IMR-90 (cell line): ENCODE measurements at regions not wholly inside any gene's neighbourhood (a gene's known extent, or its start where the extent isn't known, plus 50 kb on each side); places are given as distances from the start of the nearest gene placed in this dataset.

ENCODE experiments used
- ATAC-seq: fragments of 200-7000 bp; cut with Tn5 transposase; 2 replicates; pipeline ENCODE4 v1.9.1; 2020; ENCODE audit warnings: low read depth, mild to moderate bottlenecking, moderate library complexity
- BruUV-seq: library from RNA; stranded (reverse); fragments of 400-500 nt; replicated peaks from 2 replicates; lab custom pipeline; 2021; lab: Mats Ljungman, UMichigan
- CTCF ChIA-PET: fragments of 300-600 bp; formaldehyde crosslinking; extraction: SDS; loops from one replicate; lab custom pipeline; 2021; ENCODE audit warnings: antibody characterized with exemption; lab: Yijun Ruan, JAX
- POLR2A ChIA-PET: fragments of 300-600 bp; sonication (Branson Sonifier 250); formaldehyde crosslinking; loops from one replicate; lab custom pipeline; 2022; ENCODE audit warnings: antibody characterized with exemption; ENCODE audit not compliant: unreplicated experiment; lab: Charles Lee
- DNase-seq: peaks from one replicate; pipeline ENCODE4 v3.0.0; 2013
- H2AFZ ChIP-seq: replicated peaks from 2 replicates; pipeline ENCODE3; 2013; ENCODE audit warnings: low read length, mild to moderate bottlenecking; ENCODE audit not compliant: poor library complexity
- H2AK5ac ChIP-seq: 2 replicates; pipeline ENCODE4 v1.6.1; 2013; ENCODE audit warnings: low read depth, low read length, inconsistent platforms
- H2AK9ac ChIP-seq: replicated peaks from 2 replicates; pipeline ENCODE3; 2013; ENCODE audit warnings: mild to moderate bottlenecking, low read depth, low read length, moderate library complexity; ENCODE audit not compliant: poor library complexity
- H2BK120ac ChIP-seq: 2 replicates; pipeline ENCODE4 v1.6.1; 2013; ENCODE audit warnings: low read depth, low read length, inconsistent platforms
- H2BK15ac ChIP-seq: 3 replicates; pipeline ENCODE4 v1.6.1; 2013; ENCODE audit warnings: low read depth, low read length, inconsistent platforms
- H2BK20ac ChIP-seq: 2 replicates; pipeline ENCODE4 v1.6.1; 2013; ENCODE audit warnings: low read depth, mild to moderate bottlenecking, inconsistent platforms, low read length, moderate library complexity
- H2BK5ac ChIP-seq: 2 replicates; pipeline ENCODE4 v1.6.1; 2013; ENCODE audit warnings: mild to moderate bottlenecking, low read depth, low read length, inconsistent platforms; ENCODE audit not compliant: poor library complexity, severe bottlenecking
- H3K14ac ChIP-seq: replicated peaks from 2 replicates; pipeline ENCODE4 v1.6.1; 2013; ENCODE audit warnings: low read depth, low read length, inconsistent platforms
- H3K18ac ChIP-seq: 2 replicates; pipeline ENCODE4 v1.6.1; 2013; ENCODE audit warnings: low read depth, low read length, control low read depth
- H3K23ac ChIP-seq: 2 replicates; pipeline ENCODE4 v1.6.1; 2013; ENCODE audit warnings: low read depth, low read length, inconsistent platforms
- H3K27ac ChIP-seq: 2 replicates; pipeline ENCODE4 v1.5.1; 2013; ENCODE audit warnings: mild to moderate bottlenecking, control low read depth, low read length; ENCODE audit not compliant: insufficient read depth
- H3K27me3 ChIP-seq: 2 replicates; pipeline ENCODE4 v1.6.1; 2013; ENCODE audit warnings: low read length; ENCODE audit not compliant: control insufficient read depth, insufficient read depth
- H3K36me3 ChIP-seq: 2 replicates; pipeline ENCODE4 v1.6.1; 2013; ENCODE audit warnings: low read length, mixed read lengths; ENCODE audit not compliant: control insufficient read depth, insufficient read depth
- H3K4ac ChIP-seq: 2 replicates; pipeline ENCODE4 v1.6.1; 2013; ENCODE audit warnings: low read depth, low read length, inconsistent platforms
- H3K4me1 ChIP-seq: 2 replicates; pipeline ENCODE4 v1.6.1; 2013; ENCODE audit warnings: low read length, mixed read lengths; ENCODE audit not compliant: control insufficient read depth, insufficient read depth
- H3K4me2 ChIP-seq: 2 replicates; pipeline ENCODE4 v1.6.1; 2013; ENCODE audit warnings: low read depth, mild to moderate bottlenecking, control low read depth, low read length, moderate library complexity
- H3K4me3 ChIP-seq: 2 replicates; pipeline ENCODE4 v1.5.1; 2013; ENCODE audit warnings: low read depth, mild to moderate bottlenecking, control low read depth, low read length, moderate library complexity; ENCODE audit not compliant: insufficient read depth
- H3K56ac ChIP-seq: 2 replicates; pipeline ENCODE4 v1.6.1; 2013; ENCODE audit warnings: low read length, inconsistent platforms; ENCODE audit not compliant: insufficient read depth; ENCODE audit errors: extremely low read depth
- H3K79me1 ChIP-seq, 2 experiments: 2 replicates each; pipeline ENCODE4 v1.6.1; 2013; ENCODE audit warnings: low read length in 2 of 2, inconsistent platforms in 1 of 2, low read depth in 1 of 2
- H3K9ac ChIP-seq: 2 replicates; pipeline ENCODE4 v1.6.1; 2013; ENCODE audit warnings: low read depth, low read length, control low read depth
- H3K9me1 ChIP-seq: 2 replicates; pipeline ENCODE4 v1.6.1; 2013; ENCODE audit warnings: low read length, inconsistent platforms; ENCODE audit not compliant: insufficient read depth
- H3K9me3 ChIP-seq: 2 replicates; pipeline ENCODE4 v1.6.1; 2013; ENCODE audit warnings: low read length; ENCODE audit not compliant: control insufficient read depth, insufficient read depth
- H4K20me1 ChIP-seq: 2 replicates; pipeline ENCODE4 v1.6.1; 2013; ENCODE audit warnings: low read length, inconsistent platforms; ENCODE audit not compliant: insufficient read depth
- H4K5ac ChIP-seq: 2 replicates; pipeline ENCODE4 v1.6.1; 2013; ENCODE audit warnings: mild to moderate bottlenecking, low read depth, low read length, control low read depth
- H4K8ac ChIP-seq, 2 experiments: 2 replicates each; pipeline ENCODE4 v1.6.1; 2013; ENCODE audit warnings: low read depth in 2 of 2, low read length in 2 of 2, control low read depth in 1 of 2, inconsistent platforms in 1 of 2
- H4K91ac ChIP-seq: 2 replicates; pipeline ENCODE4 v1.6.1; 2013; ENCODE audit warnings: low read depth, low read length, inconsistent platforms; ENCODE audit not compliant: insufficient read depth
- MAFK ChIP-seq: IDR thresholded peaks from 2 replicates; pipeline ENCODE4 v1.6.1; 2012; ENCODE audit warnings: low read depth, low read length, improper control_type of control experiment
- MAZ ChIP-seq: IDR thresholded peaks from 2 replicates; pipeline ENCODE4 v1.6.1; 2012; ENCODE audit warnings: low read depth, mild to moderate bottlenecking, low read length, improper control_type of control experiment, moderate library complexity, borderline replicate concordance
- MXI1 ChIP-seq: IDR thresholded peaks from 2 replicates; pipeline ENCODE4 v1.6.1; 2012; ENCODE audit warnings: low read depth, mild to moderate bottlenecking, low read length, moderate library complexity, borderline replicate concordance
- NFE2L2 ChIP-seq: fragments of 150-350 bp; IDR thresholded peaks from 2 replicates; pipeline ENCODE4 v1.6.1; 2016; ENCODE audit warnings: low read depth, mild to moderate bottlenecking, low read length
- USF2 ChIP-seq: fragments of 150-350 bp; IDR thresholded peaks from 2 replicates; pipeline ENCODE4 v1.6.1; 2017; ENCODE audit warnings: mild to moderate bottlenecking, antibody characterized with exemption, low read length, low read depth
- WGBS, 2 experiments: methylation state at CpG; one replicate each; pipeline versions ENCODE4 v1.1.5 to v1.1.7; 2013; ENCODE audit warnings: missing lambda C conversion rate in 2 of 2; ENCODE audit not compliant: insufficient read length in 1 of 2; ENCODE audit errors: extremely low coverage in 2 of 2; 5-methylcytosine and 5-hydroxymethylcytosine counted together
- dilution Hi-C: fragments of 300-500 bp; cut with HindIII; formaldehyde crosslinking; loops from one replicate; pipeline ENCODE4 v1.14.3; 2018; ENCODE audit warnings: low sequenced_read_pairs; ENCODE audit not compliant: unreplicated experiment
- in situ Hi-C: fragments of 300-500 bp; cut with MboI; formaldehyde crosslinking; loops from 3 replicates; pipeline ENCODE4 v1.14.3; 2019; ENCODE audit warnings: low sequenced_read_pairs, inconsistent platforms, mixed read lengths
- intact Hi-C: fragments of 100-400 bp; cut with micrococcal nuclease; formaldehyde crosslinking; loops from 2 replicates; pipeline ENCODE4 v1.10.0; 2022
- TF ChIP-seq, protein P1 (sequence below): fragments of 150-350 bp; IDR thresholded peaks from 2 replicates; pipeline ENCODE4 v1.6.1; 2016; ENCODE audit warnings: low read depth, mild to moderate bottlenecking, low read length, moderate library complexity, borderline replicate concordance

DNA sequence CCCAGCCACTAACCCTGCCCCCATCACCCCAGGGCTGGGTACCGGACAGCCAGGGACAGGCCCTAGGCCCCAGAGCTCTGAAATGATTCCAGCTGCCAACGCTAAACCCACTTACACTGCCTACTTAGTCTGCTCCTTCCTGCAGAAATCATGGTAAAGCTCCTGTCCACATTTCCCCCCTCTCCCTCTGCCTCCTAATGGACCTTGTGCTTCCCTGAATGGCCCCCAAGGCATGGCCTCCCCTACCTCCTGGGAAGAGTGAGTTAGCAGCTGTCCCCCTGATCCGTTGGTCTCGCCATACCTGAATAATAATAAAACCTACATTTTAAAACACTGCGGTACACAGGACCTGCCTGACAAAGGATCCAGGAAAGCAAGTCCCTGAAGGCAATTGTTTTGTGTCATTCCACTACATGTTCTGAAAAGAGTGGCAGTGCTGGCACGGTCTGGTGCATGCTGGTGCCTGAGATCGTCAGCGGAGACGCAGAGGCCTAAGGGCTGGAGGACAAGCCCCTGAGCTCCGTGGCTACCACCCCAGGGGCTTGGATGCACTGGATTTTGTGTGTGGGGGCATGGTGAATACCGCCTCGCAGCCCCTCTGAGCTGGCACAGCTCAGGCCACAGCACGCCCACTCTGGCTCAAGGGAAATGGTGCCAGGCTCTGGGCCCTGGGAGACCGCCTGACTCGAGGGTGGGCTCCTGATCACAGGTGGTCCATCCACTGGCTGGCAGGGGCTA is 186.3 kb downstream of the CTTN start:
- Histone ChIP-seq H2BK120ac (no peak overlapping the region), H3K9me3 (no peaks in the 10 kb centered on the region; the same call in 1 of the 2 replicates), H3K4me2 (no peak overlapping the region), H3K23ac (no peak overlapping the region), H2BK20ac (no peak overlapping the region), H2AK9ac (no peak overlapping the region), H3K9me1 (no peaks in the 10 kb centered on the region), H3K27me3 (no peaks in the 10 kb centered on the region; the same call in 1 of the 2 replicates), H4K91ac (no peak overlapping the region), H3K56ac (no peak overlapping the region), H2AFZ (no peak overlapping the region), H3K9ac (no peak overlapping the region), H3K79me1 (no peaks in the 10 kb centered on the region), H3K27ac (no peak overlapping the region), H3K36me3 (no peaks in the 10 kb centered on the region), H4K5ac (no peak overlapping the region), H2BK5ac (no peak overlapping the region), H3K14ac (no peak overlapping the region), H2AK5ac (no peak overlapping the region), H3K4me1 (no peaks in the 10 kb centered on the region), H3K4me3 (no peak overlapping the region), H2BK15ac (no peak overlapping the region), H3K18ac (no peak overlapping the region), H4K8ac (no peak overlapping the region), H4K20me1 (no peaks in the 10 kb centered on the region; the same call in 1 of the 2 replicates), H3K4ac (no peak overlapping the region)
- intact Hi-C loops, result loop anchor here (10.0 kb wide), 1 partner anchor 60 kb away; no protein-coding TSS in a partner anchor
- dilution Hi-C loops, result no loop called here
- DNase-seq, result no peak
- ChIA-PET POLR2A (no interaction called here), CTCF (no interaction called here)
- WGBS, 2 experiments, result 59% methylated on average over 6 of the region's 15 CpGs; no CpG with 5 or more reads in 1 of the 2 experiments
- BruUV-seq, result no TSS peak
- no peak for ATAC-seq
- TF ChIP-seq MXI1, result no peak
- TF ChIP-seq MAFK, result no peak
- no peak for TF ChIP-seq MAZ
- TF ChIP-seq USF2, result no peak
- TF ChIP-seq NFE2L2, result no peak
- TF ChIP-seq, protein P1, sequence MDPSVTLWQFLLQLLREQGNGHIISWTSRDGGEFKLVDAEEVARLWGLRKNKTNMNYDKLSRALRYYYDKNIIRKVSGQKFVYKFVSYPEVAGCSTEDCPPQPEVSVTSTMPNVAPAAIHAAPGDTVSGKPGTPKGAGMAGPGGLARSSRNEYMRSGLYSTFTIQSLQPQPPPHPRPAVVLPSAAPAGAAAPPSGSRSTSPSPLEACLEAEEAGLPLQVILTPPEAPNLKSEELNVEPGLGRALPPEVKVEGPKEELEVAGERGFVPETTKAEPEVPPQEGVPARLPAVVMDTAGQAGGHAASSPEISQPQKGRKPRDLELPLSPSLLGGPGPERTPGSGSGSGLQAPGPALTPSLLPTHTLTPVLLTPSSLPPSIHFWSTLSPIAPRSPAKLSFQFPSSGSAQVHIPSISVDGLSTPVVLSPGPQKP, result no peak
- in situ Hi-C loops, result no loop called here
